ENCODE measurements at regions not wholly inside any gene's neighbourhood (a gene's known extent, or its start where the extent isn't known, plus 50 kb on each side); places are given as distances from the start of the nearest gene placed in this dataset.
A peak's percentile ranks its signal among the peaks of the same experiment; 100 is the strongest.

DNA sequence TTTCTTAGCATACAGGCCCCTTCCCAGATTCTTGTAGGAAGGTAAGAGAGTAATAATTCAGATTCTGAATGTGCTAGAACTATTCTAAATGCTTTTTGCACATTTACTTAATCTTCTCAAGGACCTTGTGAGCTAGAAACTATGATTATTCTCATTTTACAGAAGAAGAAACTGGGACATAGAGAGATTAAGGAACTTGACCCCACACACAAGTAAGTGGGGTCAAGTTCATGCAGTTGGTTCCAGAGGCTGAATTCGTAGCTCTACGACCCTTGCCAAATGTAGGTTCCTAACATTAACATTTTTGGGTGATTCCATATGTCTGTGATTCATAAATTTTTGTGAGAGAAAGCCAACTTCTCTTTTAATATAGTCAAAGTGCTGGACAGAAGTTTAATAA lies 238.1 kb downstream of the LACC1 start:
- TF ChIP-seq, protein P1, sequence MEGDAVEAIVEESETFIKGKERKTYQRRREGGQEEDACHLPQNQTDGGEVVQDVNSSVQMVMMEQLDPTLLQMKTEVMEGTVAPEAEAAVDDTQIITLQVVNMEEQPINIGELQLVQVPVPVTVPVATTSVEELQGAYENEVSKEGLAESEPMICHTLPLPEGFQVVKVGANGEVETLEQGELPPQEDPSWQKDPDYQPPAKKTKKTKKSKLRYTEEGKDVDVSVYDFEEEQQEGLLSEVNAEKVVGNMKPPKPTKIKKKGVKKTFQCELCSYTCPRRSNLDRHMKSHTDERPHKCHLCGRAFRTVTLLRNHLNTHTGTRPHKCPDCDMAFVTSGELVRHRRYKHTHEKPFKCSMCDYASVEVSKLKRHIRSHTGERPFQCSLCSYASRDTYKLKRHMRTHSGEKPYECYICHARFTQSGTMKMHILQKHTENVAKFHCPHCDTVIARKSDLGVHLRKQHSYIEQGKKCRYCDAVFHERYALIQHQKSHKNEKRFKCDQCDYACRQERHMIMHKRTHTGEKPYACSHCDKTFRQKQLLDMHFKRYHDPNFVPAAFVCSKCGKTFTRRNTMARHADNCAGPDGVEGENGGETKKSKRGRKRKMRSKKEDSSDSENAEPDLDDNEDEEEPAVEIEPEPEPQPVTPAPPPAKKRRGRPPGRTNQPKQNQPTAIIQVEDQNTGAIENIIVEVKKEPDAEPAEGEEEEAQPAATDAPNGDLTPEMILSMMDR (IDR thresholded peaks at IDR 0.05): no peak
- TF ChIP-seq POLR2A (IDR thresholded peaks at IDR 0.05): no peak
- Histone ChIP-seq H3K36me3 (no peaks in the 10 kb centered on the region), H3K27ac (peak overlapping the region in 1 of 2 donors; percentile 5), H3K4me1 (no peaks in the 10 kb centered on the region), H3K4me3 (no peak overlapping the region), H3K27me3 (no peaks in the 10 kb centered on the region), H3K9me3 (no peaks in the 10 kb centered on the region)
- intact Hi-C loops (cut with DNase I; ENCODE audit: low total_unique reads): no loop called here
- no peak for DNase-seq

GRCh38 chr13:44118881-44119280 lies 239.2 kb downstream of the LACC1 start:
- Histone ChIP-seq H3K9me3 (peaks cover 0 to 5% of the 10 kb centered on the region in 2 donors), H3K27ac (no peak overlapping the region), H3K27me3 (no peaks in the 10 kb centered on the region), H3K4me1 (no peaks in the 10 kb centered on the region), H3K36me3 (no peaks in the 10 kb centered on the region), H3K4me3 (no peak overlapping the region)
- intact Hi-C loops (cut with DNase I; ENCODE audit: low total_unique reads): no loop called here
- no peak for DNase-seq
- TF ChIP-seq POLR2A (IDR thresholded peaks at IDR 0.05): no peak
- TF ChIP-seq, protein P1 (IDR thresholded peaks at IDR 0.05): no peak

GRCh38 chr13:44120043-44120442 lies 240.3 kb downstream of the LACC1 start:
- no peak for DNase-seq
- TF ChIP-seq, protein P1 (IDR thresholded peaks at IDR 0.05): no peak
- no peak for TF ChIP-seq POLR2A (IDR thresholded peaks at IDR 0.05)
- Histone ChIP-seq H3K27ac (no peak overlapping the region), H3K27me3 (no peaks in the 10 kb centered on the region), H3K36me3 (no peaks in the 10 kb centered on the region), H3K4me1 (no peaks in the 10 kb centered on the region), H3K4me3 (no peak overlapping the region), H3K9me3 (peaks cover 0 to 5% of the 10 kb centered on the region in 2 donors)
- intact Hi-C loops (cut with DNase I; ENCODE audit: low total_unique reads): no loop called here

- H3K4me3 ChIP-seq: no peak overlapping the region
- H3K36me3 ChIP-seq: no peaks in the 10 kb centered on the region
- no peak overlapping the region for H3K27ac ChIP-seq
- no peaks in the 10 kb centered on the region for H3K27me3 ChIP-seq
- intact Hi-C loops (cut with DNase I; ENCODE audit: low total_unique reads): no loop called here
- peaks cover 0 to 5% of the 10 kb centered on the region in 2 donors for H3K9me3 ChIP-seq
- H3K4me1 ChIP-seq: no peaks in the 10 kb centered on the region
- no peak for DNase-seq
- TF ChIP-seq, protein P1 (IDR thresholded peaks at IDR 0.05): no peak
- TF ChIP-seq POLR2A (IDR thresholded peaks at IDR 0.05): no peak
Measured at GRCh38 chr13:44120849-44121755, 241.4 kb downstream of the LACC1 start.

- H3K36me3 ChIP-seq: no peaks in the 10 kb centered on the region
- no peak overlapping the region for H3K27ac ChIP-seq
- no peak for DNase-seq
- H3K4me3 ChIP-seq: no peak overlapping the region
- no peaks in the 10 kb centered on the region for H3K27me3 ChIP-seq
- H3K9me3 ChIP-seq: peaks cover 0 to 5% of the 10 kb centered on the region in 2 donors
- H3K4me1 ChIP-seq: no peaks in the 10 kb centered on the region
- intact Hi-C loops (cut with DNase I; ENCODE audit: low total_unique reads): no loop called here
- TF ChIP-seq, protein P1 (IDR thresholded peaks at IDR 0.05): no peak
- TF ChIP-seq POLR2A (IDR thresholded peaks at IDR 0.05): no peak
Measured at GRCh38 chr13:44124352-44124751, 244.6 kb downstream of the LACC1 start.

All from uterus (tissue), 3 donors.